NCI-H128 (cell line): ENCODE measurements at regions not wholly inside any gene's neighbourhood (a gene's known extent, or its start where the extent isn't known, plus 50 kb on each side); places are given as distances from the start of the nearest gene placed in this dataset.
"Not testable (repeated sequence)": the region's sequence is repeated elsewhere in the genome, so short reads cannot be mapped to it uniquely, and the experiment has no call there.

Source experiments
- DNase-seq: peaks from one replicate; lab custom pipeline; 2025; ENCODE audit not compliant: unreplicated experiment; lab: John Stamatoyannopoulos, UW

DNA sequence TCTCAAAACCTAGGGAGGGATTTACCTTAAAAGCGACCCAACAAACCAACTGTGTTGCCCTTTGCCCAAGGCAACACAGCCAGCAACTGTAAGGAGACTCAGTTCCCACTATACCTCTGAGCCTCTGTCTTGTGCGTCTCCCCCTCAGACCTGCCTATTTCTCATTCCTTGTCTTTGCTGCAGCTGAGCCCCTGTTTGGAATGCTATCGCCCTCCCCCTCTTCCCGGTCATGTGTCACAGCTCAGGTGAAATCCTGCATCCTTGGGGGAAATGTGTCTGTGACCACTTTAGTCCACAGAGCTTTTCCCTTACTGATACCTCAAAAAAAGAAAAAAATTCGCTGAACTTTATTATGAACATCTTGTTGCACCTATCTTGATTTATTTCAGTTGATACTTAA, 52.0 kb upstream of the LRIG1 start:
- DNase-seq = no peak

DNA sequence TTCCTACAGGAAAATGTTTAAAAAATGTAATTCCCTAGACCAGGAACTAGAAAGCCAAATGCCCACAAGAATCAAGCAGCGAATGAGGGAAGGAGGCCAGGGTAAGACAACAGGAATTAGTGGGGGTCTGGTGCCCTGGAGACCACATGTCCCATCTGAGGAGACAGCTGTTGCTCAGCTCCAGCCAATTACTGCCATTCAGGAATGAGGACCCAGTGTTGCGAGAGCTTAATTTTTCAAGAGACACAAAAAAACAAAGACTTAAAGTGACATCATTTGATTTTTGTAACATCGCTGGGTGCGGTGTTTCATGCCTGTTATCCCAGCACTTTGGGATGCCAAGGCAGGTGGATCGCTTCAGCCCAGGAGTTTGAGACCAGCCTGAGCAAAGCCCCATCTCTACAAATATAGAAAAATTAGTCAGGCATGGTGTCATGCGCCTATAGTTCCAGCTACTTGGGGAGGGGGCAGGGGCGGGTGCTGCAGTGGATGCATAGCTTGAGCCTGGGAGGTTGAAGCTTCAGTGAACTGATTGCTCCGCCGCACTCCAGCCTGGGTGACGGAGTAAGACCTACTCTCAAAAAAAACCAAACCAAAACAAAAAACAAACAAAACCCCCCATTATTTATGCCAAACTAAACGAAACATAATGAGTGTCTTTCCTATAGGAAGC, 52.8 kb upstream of the LRIG1 start:
- DNase-seq = no peak

- no peak for DNase-seq
Measured at GRCh38 chr3:66554178-66554577, 53.4 kb upstream of the LRIG1 start.

DNA sequence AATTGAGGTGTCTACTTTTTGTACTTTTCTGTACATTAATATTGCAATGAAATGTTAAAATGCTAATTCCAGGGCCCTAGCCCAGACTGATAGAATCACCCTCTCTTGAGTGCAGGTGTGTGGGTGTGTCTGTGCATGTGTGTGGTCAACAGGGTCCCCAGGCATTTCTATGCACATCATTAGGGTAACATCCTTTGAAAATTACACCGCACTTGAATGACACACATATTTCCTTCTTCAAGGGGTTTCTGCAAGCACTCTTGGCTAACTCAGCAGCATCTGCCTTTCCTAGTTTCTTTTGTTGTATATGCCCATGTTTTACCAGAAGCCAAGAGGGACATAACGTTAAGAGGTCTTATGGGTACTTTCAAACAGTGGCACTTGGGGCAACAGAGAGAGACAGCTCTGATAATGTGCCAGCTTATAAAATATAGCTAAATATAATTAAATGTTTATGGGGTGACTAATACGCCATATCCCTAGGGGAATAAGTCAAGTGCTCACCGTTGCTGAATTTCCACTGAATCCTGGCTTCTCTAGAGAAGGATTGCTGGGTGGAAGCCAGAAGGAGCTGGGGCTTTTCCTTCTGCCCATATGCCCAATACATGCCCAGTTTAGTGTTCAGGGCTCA, 54.5 kb upstream of the LRIG1 start:
- DNase-seq = no peak

- no peak for DNase-seq
Measured at GRCh38 chr3:66557170-66557569, 56.3 kb upstream of the LRIG1 start.

DNA sequence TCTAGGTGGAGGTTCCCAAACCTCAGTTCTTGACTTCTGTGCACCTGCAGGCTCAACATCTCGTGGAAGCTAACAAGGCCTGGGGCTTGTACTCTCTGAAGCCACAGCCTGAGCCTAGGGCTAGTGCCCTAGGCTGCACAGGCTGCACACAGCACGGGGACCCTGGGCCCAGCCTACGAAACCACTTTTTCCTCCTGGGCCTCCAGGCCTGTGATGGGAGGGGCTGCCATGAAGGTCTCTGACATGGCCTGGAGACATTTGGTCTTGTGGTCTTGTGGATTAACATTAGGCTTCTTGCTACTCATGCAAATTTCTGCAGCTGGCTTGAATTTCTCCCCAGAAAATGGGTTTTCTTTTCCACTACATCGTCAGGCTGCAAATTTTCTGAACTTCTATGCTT, 59.1 kb upstream of the LRIG1 start:
- not testable (repeated sequence) for DNase-seq

DNA sequence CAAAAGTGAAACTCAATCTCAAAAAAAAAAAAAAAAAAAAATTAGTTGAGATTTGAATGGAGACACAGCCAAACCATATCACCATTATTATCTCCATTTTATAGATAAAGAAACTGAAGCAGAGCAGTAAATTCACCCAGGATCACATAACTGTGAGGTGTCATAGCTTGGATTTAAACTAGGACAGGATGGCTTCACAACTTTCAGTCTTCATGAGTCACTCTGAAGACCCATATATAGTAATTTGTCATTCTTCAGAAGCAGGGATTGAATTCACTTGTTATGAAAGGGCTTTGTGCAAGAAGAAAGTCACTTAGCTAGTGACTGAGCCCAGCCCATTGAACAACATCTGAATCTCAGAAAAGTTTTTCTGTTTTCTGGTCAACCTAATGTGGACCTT, 60.5 kb upstream of the LRIG1 start:
- no peak for DNase-seq

DNA sequence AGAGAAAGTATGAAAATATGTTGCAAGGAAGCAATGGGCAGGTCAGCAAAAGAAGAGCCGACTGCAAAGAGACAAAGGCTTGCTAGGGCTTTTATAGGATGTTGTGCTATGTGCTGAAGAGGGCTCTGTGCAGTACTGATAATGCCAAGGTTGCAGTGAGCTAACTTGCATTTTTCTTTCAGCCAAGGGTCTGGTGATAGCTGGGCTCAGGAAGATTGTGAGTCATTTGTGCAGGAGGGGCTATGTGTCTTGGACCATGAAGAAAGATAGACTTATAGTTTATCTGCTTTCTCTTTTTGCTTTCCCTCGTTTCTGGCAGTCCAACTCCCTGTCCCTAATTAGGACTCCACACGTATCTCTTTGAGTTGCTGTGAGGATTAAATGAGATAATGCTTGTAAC, 64.5 kb upstream of the LRIG1 start:
- no peak for DNase-seq

DNA sequence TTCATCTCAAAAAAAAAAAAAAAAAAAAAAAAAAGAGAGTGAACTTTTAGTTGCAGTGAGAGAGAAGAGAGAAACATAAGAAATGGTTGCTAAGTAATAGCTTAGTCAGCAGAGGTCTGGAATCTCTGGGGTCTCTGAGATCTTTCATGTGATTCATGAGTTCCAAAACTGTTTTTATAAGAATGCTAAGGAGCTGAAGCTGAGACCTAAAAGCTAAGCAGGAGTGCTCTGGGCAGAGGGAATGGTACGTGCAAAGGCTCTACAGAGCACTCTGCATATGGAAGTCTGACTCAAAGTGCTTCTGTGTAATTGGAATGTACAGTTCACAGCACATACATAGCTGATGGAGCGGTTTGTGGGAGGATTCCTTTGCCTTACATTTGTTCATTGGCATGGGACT, 66.3 kb upstream of the LRIG1 start:
- no peak for DNase-seq

DNA sequence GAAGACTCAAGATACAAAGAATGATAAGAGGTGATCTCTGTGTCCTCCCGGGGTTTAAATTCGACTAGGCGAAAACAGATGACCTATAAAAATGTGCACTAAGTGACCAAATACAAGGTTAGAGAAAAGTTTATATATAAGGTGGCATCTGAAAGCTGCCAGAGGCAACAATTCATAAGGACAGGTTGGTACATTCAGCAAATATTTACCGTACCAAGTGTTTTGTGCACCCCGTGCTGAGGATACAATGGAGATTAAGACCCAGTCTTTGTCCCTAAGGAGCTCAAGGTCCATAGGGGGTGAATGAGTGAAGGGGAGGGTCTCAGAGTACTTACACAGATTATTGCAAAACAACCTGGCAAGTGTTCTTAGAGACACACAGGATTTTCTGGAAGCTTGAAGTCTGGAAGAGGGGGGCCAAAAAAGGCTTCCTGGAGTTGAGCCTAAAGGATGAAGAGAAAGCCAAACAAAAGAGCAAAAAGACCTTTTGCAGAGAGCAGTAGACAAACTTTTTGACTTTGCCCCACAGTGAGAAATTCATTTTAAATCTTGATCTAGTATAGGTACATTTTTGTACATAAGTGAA, 71.4 kb upstream of the LRIG1 start:
- no peak for DNase-seq

DNA sequence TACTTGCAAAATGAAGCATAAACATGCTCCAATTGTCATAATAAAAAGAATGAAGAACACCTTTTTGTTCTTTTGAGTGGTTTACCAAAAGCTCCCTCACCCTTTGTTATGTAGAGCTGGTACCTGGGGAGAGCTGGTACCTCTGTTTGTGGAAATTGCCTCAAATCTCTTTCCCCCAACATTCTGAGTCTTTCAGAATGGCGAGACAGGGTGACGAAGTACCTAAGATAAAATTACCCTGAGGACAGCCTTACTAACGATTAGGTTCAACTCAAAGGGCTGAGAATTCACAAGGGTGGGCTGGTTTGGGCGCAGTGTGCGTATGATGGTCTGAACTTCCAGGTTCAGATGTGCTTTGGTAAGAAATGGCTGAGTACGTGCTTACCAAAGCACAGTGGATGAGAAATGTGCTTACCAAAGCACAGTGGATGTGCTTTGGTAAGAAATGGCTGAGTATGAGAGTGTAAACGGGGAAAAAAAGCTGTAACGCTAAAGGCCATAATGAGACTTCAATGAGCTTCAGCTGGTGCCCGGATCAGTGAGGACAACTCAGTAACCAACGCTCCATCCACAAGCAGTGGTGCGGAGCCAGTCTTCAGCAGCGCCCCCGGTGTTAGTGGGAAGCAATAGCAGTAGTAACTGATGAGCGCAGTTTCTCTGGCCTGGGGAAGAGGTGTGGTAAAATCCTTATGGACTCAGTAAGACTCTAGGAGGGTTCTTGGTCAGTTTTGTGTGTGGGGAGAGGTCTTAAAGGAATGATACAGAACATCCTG, 72.3 kb upstream of the LRIG1 start:
- DNase-seq = no peak

DNA sequence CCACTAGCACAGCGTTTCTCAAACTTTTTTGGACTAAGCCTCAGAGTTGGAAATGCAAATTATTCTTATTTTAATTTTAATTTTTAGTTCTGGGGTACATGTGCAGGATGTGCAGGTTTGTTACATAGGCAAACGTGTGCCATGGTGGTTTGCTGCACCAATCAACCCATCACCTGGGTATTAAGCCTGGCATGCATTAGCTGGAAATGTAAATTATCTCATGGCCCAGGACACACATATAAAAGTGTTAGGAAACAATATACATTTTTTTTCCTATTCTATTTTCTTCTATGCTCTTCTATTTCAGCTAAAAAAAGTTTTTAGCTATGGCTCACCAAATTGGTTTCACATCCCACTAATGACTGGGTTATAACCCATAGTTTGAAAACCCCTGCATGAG, 73.3 kb upstream of the LRIG1 start:
- no peak for DNase-seq

DNA sequence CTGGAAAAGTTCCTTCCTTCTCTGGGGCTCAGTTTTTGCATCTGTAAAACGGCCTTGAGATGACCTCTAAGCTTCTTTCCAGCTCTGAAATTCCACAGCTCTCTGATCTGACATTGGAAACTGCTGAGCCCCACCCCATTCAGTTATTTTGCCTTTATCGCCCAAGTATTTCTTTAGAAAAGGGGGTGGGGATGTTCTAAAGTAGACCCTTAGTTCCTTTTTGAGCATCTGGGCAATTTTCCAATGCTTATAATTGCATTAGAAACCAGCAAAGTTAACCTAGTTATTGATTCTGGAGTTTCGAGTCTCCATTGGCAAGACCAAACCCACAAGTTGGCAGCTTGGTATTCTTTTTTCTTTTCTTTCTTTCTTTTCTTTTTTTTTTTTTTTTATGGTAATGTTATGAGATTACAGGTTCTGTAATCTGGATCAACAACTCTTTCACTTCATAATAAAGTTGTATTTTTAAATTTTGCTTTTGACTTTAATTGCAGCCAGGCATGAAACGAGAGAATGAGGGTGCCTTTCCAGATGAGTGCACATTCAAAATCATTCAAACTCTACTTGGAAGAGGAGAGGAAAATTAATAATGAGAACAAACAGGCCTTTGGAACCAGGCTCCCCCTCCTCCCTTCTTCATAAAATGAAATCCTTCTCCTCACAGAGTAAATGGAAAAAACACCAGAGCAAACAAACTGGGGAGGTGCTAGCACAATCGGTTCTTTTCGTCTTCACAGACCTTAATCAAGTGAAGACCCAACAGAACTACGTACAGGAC, 76.8 kb upstream of the LRIG1 start:
- no peak for DNase-seq

GRCh38 chr3:66581256-66581655, 80.4 kb upstream of the LRIG1 start:
- no peak for DNase-seq

DNA sequence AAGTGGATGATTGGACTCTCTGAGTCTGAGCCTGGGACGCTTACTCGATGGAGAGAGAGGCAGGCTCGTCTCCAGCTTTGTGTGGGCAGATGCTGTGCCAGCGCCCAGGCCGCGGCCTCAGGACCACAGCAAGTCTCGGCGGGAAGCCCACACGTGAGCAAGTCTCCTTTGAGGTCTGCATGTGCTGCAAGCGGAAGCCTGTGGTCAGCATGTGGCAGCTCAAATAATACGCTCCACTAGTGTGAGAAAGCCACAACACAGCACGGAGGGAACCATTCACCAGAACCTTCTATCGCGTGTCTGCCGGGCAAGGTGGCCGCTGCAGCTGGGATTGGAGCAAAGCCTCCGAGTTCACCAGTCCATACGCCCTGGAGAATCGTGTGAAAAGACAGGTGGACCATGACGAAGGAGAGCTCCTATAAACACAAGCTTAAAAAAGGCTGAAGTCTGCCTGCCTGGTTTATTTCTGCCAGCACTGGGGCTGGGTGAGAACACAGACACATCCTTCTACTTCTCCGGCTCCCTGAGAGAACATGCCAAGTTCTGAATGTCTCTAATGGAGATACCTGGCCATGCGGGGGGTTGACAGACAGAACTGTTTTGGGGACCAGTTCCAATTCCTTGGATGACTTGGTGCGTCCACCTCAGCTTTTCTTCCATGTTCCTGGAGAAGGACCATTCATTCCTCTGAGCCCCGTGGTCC, 82.0 kb upstream of the LRIG1 start:
- no peak for DNase-seq

DNA sequence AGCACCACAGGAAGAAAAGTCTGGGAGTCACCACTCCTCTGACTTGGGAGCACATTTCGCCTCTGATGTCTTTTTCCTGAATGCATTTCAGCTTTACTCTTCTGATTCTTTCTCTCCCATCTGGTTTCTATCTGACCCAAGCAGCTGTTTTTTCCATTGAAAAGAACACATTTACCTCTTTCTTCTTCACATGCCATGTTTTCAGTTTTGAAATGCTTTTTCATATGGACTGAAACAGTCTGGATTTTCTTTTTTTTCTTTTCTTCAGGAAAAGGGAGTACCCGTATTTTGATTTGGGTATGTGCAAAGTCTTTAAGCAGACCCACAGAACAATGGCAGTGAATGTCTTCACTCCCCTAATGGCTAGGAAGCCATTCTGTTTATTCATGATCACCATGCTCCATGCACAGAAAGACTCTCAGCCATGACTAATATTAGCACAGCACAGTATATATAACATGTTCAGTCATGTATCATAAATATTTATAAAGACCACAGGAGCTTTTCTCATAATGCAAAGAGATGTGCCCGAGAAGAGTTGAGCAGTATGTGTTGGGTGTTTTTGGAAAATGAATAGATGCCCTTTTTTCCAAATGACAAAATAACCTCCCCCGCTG, 82.7 kb upstream of the LRIG1 start:
- no peak for DNase-seq

DNA sequence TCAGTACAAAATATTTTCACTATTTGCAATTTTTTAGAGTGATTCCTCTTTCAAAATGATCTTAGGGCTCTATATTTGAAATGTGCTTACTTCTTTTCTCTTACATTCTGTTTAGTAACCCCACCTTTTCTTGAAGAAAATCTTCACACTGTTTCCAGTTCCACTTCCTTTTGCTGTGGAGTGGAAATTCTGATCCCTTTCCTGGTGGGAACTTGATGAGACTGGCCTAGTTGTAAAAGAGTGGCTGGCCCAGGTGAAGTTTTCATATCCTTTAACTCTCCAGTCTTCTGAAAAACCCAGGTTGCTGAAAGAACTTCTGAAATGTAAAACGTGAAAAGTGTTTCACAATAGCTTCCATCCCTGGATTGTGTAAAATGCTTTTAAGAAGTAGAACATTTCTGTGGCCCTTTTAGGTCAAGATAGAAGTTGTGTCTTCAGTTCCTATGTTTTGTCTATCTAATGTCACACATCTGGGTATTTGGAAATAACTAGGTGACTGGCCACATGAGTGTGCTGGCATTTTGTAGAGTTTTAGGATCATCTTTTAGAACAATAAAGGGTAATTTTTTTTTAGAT, 84.8 kb upstream of the LRIG1 start:
- no peak for DNase-seq

DNA sequence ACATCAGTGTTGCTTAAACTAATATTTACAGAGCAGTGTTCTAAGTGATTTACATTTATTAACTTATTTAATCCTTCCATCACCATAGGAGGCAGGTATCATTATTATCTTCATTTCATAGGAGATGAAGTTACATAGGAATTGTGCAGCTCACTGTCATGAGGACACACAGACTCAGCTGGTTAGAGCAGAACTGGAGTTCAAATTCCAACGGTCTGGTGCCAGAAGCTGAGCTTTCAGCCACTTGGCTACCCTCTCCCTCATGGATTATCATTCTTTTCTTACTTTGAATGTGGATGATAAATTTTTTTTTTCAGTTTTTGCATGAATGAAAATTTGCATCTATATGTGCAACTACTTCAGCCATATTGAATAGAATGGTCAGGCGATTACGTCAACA, 86.0 kb upstream of the LRIG1 start:
- DNase-seq = no peak

DNA sequence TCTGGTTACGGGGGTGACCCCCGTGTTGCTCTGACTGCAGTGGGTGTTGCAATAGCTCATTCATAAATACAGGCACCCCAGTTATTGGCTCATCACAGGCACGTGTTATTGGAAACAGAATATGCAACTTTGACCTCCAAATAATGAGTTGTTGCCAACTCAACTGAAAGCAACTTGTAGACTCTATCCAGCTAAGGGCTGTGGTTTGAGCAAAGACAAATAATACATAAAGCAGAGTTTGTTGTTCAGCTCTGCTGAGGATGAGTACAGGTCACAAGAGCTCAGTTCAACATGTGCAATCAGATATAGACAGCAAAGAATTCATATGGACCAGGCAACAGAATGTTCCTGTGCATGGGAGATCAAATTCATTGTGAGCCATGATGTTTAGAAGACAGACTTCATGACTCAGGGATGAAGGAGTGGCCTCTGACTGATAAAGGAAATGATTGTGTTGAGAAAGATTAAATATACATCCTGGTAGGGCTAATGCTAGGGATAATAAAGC, 87.6 kb upstream of the LRIG1 start:
- DNase-seq = no peak
